ENCODE measurements at regions not wholly inside any gene's neighbourhood (a gene's known extent, or its start where the extent isn't known, plus 50 kb on each side); places are given as distances from the start of the nearest gene placed in this dataset.

- TF ChIP-seq FOXP2 (optimal IDR thresholded peaks at IDR 0.05; ENCODE audit: borderline replicate concordance, extremely low read depth, extremely low read length, insufficient read depth) (no peak), SIN3A (IDR thresholded peaks at IDR 0.05; ENCODE audit: borderline replicate concordance, insufficient read depth, low read length) (no peak), REST (IDR thresholded peaks at IDR 0.05; ENCODE audit: insufficient read depth in 1 of 2, low read depth in 2 of 2, low read length in 2 of 2) (no peak), POLR2AphosphoS5 (IDR thresholded peaks at IDR 0.05; ENCODE audit: low read depth, low read length) (no peak), TAF1 (IDR thresholded peaks at IDR 0.05; ENCODE audit: borderline replicate concordance, insufficient read depth, low read length) (no peak)
Measured at GRCh38 chr11:26834601-26835000, 112.7 kb upstream of the SLC5A12 start.

GRCh38 chr11:26835611-26836010, 113.8 kb upstream of the SLC5A12 start:
- no peak for TF ChIP-seq TAF1 (IDR thresholded peaks at IDR 0.05; ENCODE audit: borderline replicate concordance, insufficient read depth, low read length)
- no peak for TF ChIP-seq POLR2AphosphoS5 (IDR thresholded peaks at IDR 0.05; ENCODE audit: low read depth, low read length)
- TF ChIP-seq SIN3A (IDR thresholded peaks at IDR 0.05; ENCODE audit: borderline replicate concordance, insufficient read depth, low read length) = no peak
- no peak for TF ChIP-seq REST (IDR thresholded peaks at IDR 0.05; ENCODE audit: insufficient read depth in 1 of 2, low read depth in 2 of 2, low read length in 2 of 2)
- TF ChIP-seq FOXP2 (optimal IDR thresholded peaks at IDR 0.05; ENCODE audit: borderline replicate concordance, extremely low read depth, extremely low read length, insufficient read depth) = no peak

GRCh38 chr11:26837154-26837553, 115.3 kb upstream of the SLC5A12 start:
- TF ChIP-seq FOXP2 (optimal IDR thresholded peaks at IDR 0.05; ENCODE audit: borderline replicate concordance, extremely low read depth, extremely low read length, insufficient read depth) (no peak), REST (IDR thresholded peaks at IDR 0.05; ENCODE audit: insufficient read depth in 1 of 2, low read depth in 2 of 2, low read length in 2 of 2) (no peak)

- TF ChIP-seq SIN3A (IDR thresholded peaks at IDR 0.05; ENCODE audit: borderline replicate concordance, insufficient read depth, low read length) (no peak), TAF1 (IDR thresholded peaks at IDR 0.05; ENCODE audit: borderline replicate concordance, insufficient read depth, low read length) (no peak), POLR2AphosphoS5 (IDR thresholded peaks at IDR 0.05; ENCODE audit: low read depth, low read length) (no peak), FOXP2 (optimal IDR thresholded peaks at IDR 0.05; ENCODE audit: borderline replicate concordance, extremely low read depth, extremely low read length, insufficient read depth) (no peak), REST (IDR thresholded peaks at IDR 0.05; ENCODE audit: insufficient read depth in 1 of 2, low read depth in 2 of 2, low read length in 2 of 2) (no peak)
Measured at GRCh38 chr11:26839911-26840698, 118.2 kb upstream of the SLC5A12 start.
